CD4-positive, alpha-beta T cell (primary cell): ENCODE measurements at regions not wholly inside any gene's neighbourhood (a gene's known extent, or its start where the extent isn't known, plus 50 kb on each side); places are given as distances from the start of the nearest gene placed in this dataset.

Experiments used
- ATAC-seq: fragments of 200-7000 bp; cut with Tn5 transposase; one replicate; pipeline ENCODE4 v1.10.0; 2022; ENCODE audit warnings: mild to moderate bottlenecking; ENCODE audit not compliant: poor library complexity
- CTCF ChIA-PET: fragments of 350-600 bp; sonication (Branson Sonifier 250); formaldehyde crosslinking; loops from one replicate; lab custom pipeline; 2021; ENCODE audit warnings: antibody characterized with exemption, inconsistent platforms; lab: Charles Lee
- POLR2A ChIA-PET: fragments of 350-600 bp; sonication (Branson Sonifier 250); formaldehyde crosslinking; loops from one replicate; lab custom pipeline; 2021; ENCODE audit warnings: antibody characterized with exemption, inconsistent platforms; lab: Charles Lee
- DNase-seq, 14 experiments: peaks; one replicate each; pipeline ENCODE4 v3.0.0-alpha.2; 2013 to 2020; ENCODE audit warnings: mixed read lengths in 2 of 14
- H3K27ac ChIP-seq, 2 donors: one replicate each; pipeline versions ENCODE4 v1.5.1 to v1.7.0; 2013; ENCODE audit warnings: low read length in 2 of 2, low read depth in 1 of 2, mild to moderate bottlenecking in 1 of 2
- H3K27me3 ChIP-seq, 2 experiments: 1 replicate in 1 of 2; 2 replicates in 1 of 2; pipeline versions ENCODE4 v1.6.1 to v1.7.0; 2013; ENCODE audit warnings: low read length in 2 of 2, control low read depth in 1 of 2, mild to moderate bottlenecking in 1 of 2, moderate library complexity in 1 of 2; ENCODE audit not compliant: insufficient read depth in 2 of 2, control insufficient read depth in 1 of 2
- H3K36me3 ChIP-seq: one replicate; pipeline ENCODE4 v1.6.1; 2013; ENCODE audit warnings: low read length, control low read depth; ENCODE audit not compliant: insufficient read depth
- H3K4me1 ChIP-seq: one replicate; pipeline ENCODE4 v1.6.1; 2013; ENCODE audit warnings: low read length, control low read depth; ENCODE audit not compliant: insufficient read depth
- H3K4me3 ChIP-seq: one replicate; pipeline ENCODE4 v1.5.1; 2013; ENCODE audit warnings: mild to moderate bottlenecking, low read length, moderate library complexity
- H3K9me3 ChIP-seq, 2 experiments: 1 replicate in 1 of 2; 2 replicates in 1 of 2; pipeline versions ENCODE4 v1.6.1 to v1.7.0; 2013; ENCODE audit warnings: low read length in 2 of 2, mild to moderate bottlenecking in 2 of 2, control low read depth in 1 of 2, moderate library complexity in 1 of 2; ENCODE audit not compliant: control insufficient read depth in 1 of 2, insufficient read depth in 1 of 2
- H3K27ac Mint-ChIP-seq: one replicate; pipeline ENCODE4 v1.8.0; 2020; ENCODE audit warnings: mixed read lengths
- H3K27me3 Mint-ChIP-seq: one replicate; pipeline ENCODE4 v1.8.0; 2021; ENCODE audit warnings: mixed read lengths
- H3K36me3 Mint-ChIP-seq: one replicate; pipeline ENCODE4 v1.8.0; 2021; ENCODE audit warnings: low read depth, mixed read lengths
- H3K4me1 Mint-ChIP-seq: one replicate; pipeline ENCODE4 v1.8.0; 2021; ENCODE audit warnings: low read depth, mixed read lengths
- H3K4me3 Mint-ChIP-seq: one replicate; pipeline ENCODE4 v1.8.0; 2020; ENCODE audit warnings: mild to moderate bottlenecking, mixed read lengths
- H3K9me3 Mint-ChIP-seq: one replicate; pipeline ENCODE4 v1.8.0; 2020; ENCODE audit warnings: mixed read lengths
- intact Hi-C, 2 experiments: fragments of 100-400 bp; cut with DNase I in 1 of 2; cut with micrococcal nuclease in 1 of 2; formaldehyde crosslinking; loops; one replicate each; pipeline versions ENCODE4 v1.15.1 to v1.9.0; 2023 to 2025; cut with DNase I, micrococcal nuclease
- TF ChIP-seq, protein P1 (sequence below): fragments of 200-600 bp; IDR thresholded peaks from one replicate; pipeline ENCODE4 v1.8.0; 2022; ENCODE audit warnings: antibody characterized with exemption, mild to moderate bottlenecking

DNA sequence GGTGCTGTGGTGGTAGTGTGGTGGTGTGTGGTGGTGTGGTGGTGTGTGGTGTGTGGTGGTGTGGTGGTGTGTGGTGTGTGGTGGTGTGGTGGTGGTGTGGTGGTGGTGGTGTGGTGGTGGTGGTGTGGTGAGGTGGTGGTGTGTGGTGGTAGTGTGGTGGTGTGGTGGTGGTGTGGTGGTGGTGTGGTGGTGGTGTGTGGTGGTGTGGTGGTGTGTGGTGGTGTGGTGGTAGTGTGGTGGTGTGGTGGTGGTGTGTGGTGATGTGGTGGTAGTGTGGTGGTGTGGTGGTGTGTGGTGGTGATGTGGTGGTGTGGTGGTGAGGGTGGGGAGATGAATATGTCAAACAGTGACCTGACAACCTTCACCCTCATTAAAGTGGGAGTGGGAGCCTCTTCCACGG is 55.6 kb upstream of the DLGAP1 start:
- H3K27ac Mint-ChIP-seq, result no peak overlapping the region
- ATAC-seq (no peak), DNase-seq (peak in 3 of 14 experiments; percentile 0 to 23 (median 4))
- H3K27me3 ChIP-seq, result no peaks in the 10 kb centered on the region
- H3K9me3 Mint-ChIP-seq, result peaks cover 11% of the 10 kb centered on the region
- H3K27ac ChIP-seq, result no peak overlapping the region
- peaks cover 0 to 20% of the 10 kb centered on the region in 2 experiments for H3K9me3 ChIP-seq
- TF ChIP-seq, protein P1, sequence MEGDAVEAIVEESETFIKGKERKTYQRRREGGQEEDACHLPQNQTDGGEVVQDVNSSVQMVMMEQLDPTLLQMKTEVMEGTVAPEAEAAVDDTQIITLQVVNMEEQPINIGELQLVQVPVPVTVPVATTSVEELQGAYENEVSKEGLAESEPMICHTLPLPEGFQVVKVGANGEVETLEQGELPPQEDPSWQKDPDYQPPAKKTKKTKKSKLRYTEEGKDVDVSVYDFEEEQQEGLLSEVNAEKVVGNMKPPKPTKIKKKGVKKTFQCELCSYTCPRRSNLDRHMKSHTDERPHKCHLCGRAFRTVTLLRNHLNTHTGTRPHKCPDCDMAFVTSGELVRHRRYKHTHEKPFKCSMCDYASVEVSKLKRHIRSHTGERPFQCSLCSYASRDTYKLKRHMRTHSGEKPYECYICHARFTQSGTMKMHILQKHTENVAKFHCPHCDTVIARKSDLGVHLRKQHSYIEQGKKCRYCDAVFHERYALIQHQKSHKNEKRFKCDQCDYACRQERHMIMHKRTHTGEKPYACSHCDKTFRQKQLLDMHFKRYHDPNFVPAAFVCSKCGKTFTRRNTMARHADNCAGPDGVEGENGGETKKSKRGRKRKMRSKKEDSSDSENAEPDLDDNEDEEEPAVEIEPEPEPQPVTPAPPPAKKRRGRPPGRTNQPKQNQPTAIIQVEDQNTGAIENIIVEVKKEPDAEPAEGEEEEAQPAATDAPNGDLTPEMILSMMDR, result no peak
- H3K4me3 Mint-ChIP-seq, result no peak overlapping the region
- intact Hi-C loops, result no loop called here
- no peaks in the 10 kb centered on the region for H3K4me1 Mint-ChIP-seq
- ChIA-PET POLR2A (no interaction called here), CTCF (no interaction called here)
- no peaks in the 10 kb centered on the region for H3K4me1 ChIP-seq
- H3K27me3 Mint-ChIP-seq, result no peaks in the 10 kb centered on the region
- no peak overlapping the region for H3K4me3 ChIP-seq
- H3K36me3 ChIP-seq, result no peaks in the 10 kb centered on the region
- H3K36me3 Mint-ChIP-seq, result no peaks in the 10 kb centered on the region

DNA sequence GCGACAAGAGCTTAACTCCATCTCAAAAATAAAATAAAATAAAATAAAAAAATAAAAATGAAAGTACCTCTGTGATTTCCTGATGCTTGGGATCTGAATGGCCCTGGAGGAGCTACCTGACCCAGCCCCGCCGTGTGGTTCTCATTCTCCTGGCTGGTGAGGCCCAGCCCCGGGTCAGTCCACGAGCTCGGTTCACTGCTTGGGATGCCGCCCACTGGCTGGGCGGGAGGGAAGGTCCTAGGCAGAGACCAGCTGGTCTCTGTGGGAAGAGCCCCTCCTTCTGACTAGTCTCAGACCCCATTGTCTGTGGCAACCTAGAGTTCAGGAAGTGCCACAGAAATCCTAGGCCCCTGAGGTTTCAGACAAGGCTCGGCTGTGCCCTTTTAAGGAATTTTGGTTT is 55.1 kb upstream of the DLGAP1 start:
- CTCF ChIA-PET, result no interaction called here

More for the DNA sequence above, 55.1 kb upstream of the DLGAP1 start:
- no peak overlapping the region for H3K4me3 Mint-ChIP-seq
- no peaks in the 10 kb centered on the region for H3K4me1 Mint-ChIP-seq
- TF ChIP-seq, protein P1, result no peak
- no peaks in the 10 kb centered on the region for H3K36me3 Mint-ChIP-seq
- Histone ChIP-seq H3K9me3 (peaks cover 0 to 20% of the 10 kb centered on the region in 2 experiments), H3K27me3 (no peaks in the 10 kb centered on the region), H3K4me1 (no peaks in the 10 kb centered on the region), H3K4me3 (no peak overlapping the region), H3K36me3 (no peaks in the 10 kb centered on the region), H3K27ac (no peak overlapping the region)
- no peak for ATAC-seq
- intact Hi-C loops, result no loop called here
- no peak overlapping the region for H3K27ac Mint-ChIP-seq
- POLR2A ChIA-PET, result no interaction called here
- H3K27me3 Mint-ChIP-seq, result no peaks in the 10 kb centered on the region
- peaks cover 11% of the 10 kb centered on the region for H3K9me3 Mint-ChIP-seq
- no peak for DNase-seq
